IMR-90 (cell line): ENCODE measurements at regions not wholly inside any gene's neighbourhood (a gene's known extent, or its start where the extent isn't known, plus 50 kb on each side); places are given as distances from the start of the nearest gene placed in this dataset.

Experiments used
- ATAC-seq: fragments of 200-7000 bp; cut with Tn5 transposase; 2 replicates; pipeline ENCODE4 v1.9.1; 2020; ENCODE audit warnings: low read depth, mild to moderate bottlenecking, moderate library complexity
- BruUV-seq: library from RNA; stranded (reverse); fragments of 400-500 nt; replicated peaks from 2 replicates; lab custom pipeline; 2021; lab: Mats Ljungman, UMichigan
- CTCF ChIA-PET: fragments of 300-600 bp; formaldehyde crosslinking; extraction: SDS; loops from one replicate; lab custom pipeline; 2021; ENCODE audit warnings: antibody characterized with exemption; lab: Yijun Ruan, JAX
- POLR2A ChIA-PET: fragments of 300-600 bp; sonication (Branson Sonifier 250); formaldehyde crosslinking; loops from one replicate; lab custom pipeline; 2022; ENCODE audit warnings: antibody characterized with exemption; ENCODE audit not compliant: unreplicated experiment; lab: Charles Lee
- DNase-seq: peaks from one replicate; pipeline ENCODE4 v3.0.0; 2013
- H2AFZ ChIP-seq: replicated peaks from 2 replicates; pipeline ENCODE3; 2013; ENCODE audit warnings: low read length, mild to moderate bottlenecking; ENCODE audit not compliant: poor library complexity
- H2AK5ac ChIP-seq: 2 replicates; pipeline ENCODE4 v1.6.1; 2013; ENCODE audit warnings: low read depth, low read length, inconsistent platforms
- H2AK9ac ChIP-seq: replicated peaks from 2 replicates; pipeline ENCODE3; 2013; ENCODE audit warnings: mild to moderate bottlenecking, low read depth, low read length, moderate library complexity; ENCODE audit not compliant: poor library complexity
- H2BK120ac ChIP-seq: 2 replicates; pipeline ENCODE4 v1.6.1; 2013; ENCODE audit warnings: low read depth, low read length, inconsistent platforms
- H2BK15ac ChIP-seq: 3 replicates; pipeline ENCODE4 v1.6.1; 2013; ENCODE audit warnings: low read depth, low read length, inconsistent platforms
- H2BK20ac ChIP-seq: 2 replicates; pipeline ENCODE4 v1.6.1; 2013; ENCODE audit warnings: low read depth, mild to moderate bottlenecking, inconsistent platforms, low read length, moderate library complexity
- H2BK5ac ChIP-seq: 2 replicates; pipeline ENCODE4 v1.6.1; 2013; ENCODE audit warnings: mild to moderate bottlenecking, low read depth, low read length, inconsistent platforms; ENCODE audit not compliant: poor library complexity, severe bottlenecking
- H3K14ac ChIP-seq: replicated peaks from 2 replicates; pipeline ENCODE4 v1.6.1; 2013; ENCODE audit warnings: low read depth, low read length, inconsistent platforms
- H3K18ac ChIP-seq: 2 replicates; pipeline ENCODE4 v1.6.1; 2013; ENCODE audit warnings: low read depth, low read length, control low read depth
- H3K23ac ChIP-seq: 2 replicates; pipeline ENCODE4 v1.6.1; 2013; ENCODE audit warnings: low read depth, low read length, inconsistent platforms
- H3K27ac ChIP-seq: 2 replicates; pipeline ENCODE4 v1.5.1; 2013; ENCODE audit warnings: mild to moderate bottlenecking, control low read depth, low read length; ENCODE audit not compliant: insufficient read depth
- H3K27me3 ChIP-seq: 2 replicates; pipeline ENCODE4 v1.6.1; 2013; ENCODE audit warnings: low read length; ENCODE audit not compliant: control insufficient read depth, insufficient read depth
- H3K36me3 ChIP-seq: 2 replicates; pipeline ENCODE4 v1.6.1; 2013; ENCODE audit warnings: low read length, mixed read lengths; ENCODE audit not compliant: control insufficient read depth, insufficient read depth
- H3K4ac ChIP-seq: 2 replicates; pipeline ENCODE4 v1.6.1; 2013; ENCODE audit warnings: low read depth, low read length, inconsistent platforms
- H3K4me1 ChIP-seq: 2 replicates; pipeline ENCODE4 v1.6.1; 2013; ENCODE audit warnings: low read length, mixed read lengths; ENCODE audit not compliant: control insufficient read depth, insufficient read depth
- H3K4me2 ChIP-seq: 2 replicates; pipeline ENCODE4 v1.6.1; 2013; ENCODE audit warnings: low read depth, mild to moderate bottlenecking, control low read depth, low read length, moderate library complexity
- H3K4me3 ChIP-seq: 2 replicates; pipeline ENCODE4 v1.5.1; 2013; ENCODE audit warnings: low read depth, mild to moderate bottlenecking, control low read depth, low read length, moderate library complexity; ENCODE audit not compliant: insufficient read depth
- H3K56ac ChIP-seq: 2 replicates; pipeline ENCODE4 v1.6.1; 2013; ENCODE audit warnings: low read length, inconsistent platforms; ENCODE audit not compliant: insufficient read depth; ENCODE audit errors: extremely low read depth
- H3K79me1 ChIP-seq, 2 experiments: 2 replicates each; pipeline ENCODE4 v1.6.1; 2013; ENCODE audit warnings: low read length in 2 of 2, inconsistent platforms in 1 of 2, low read depth in 1 of 2
- H3K9ac ChIP-seq: 2 replicates; pipeline ENCODE4 v1.6.1; 2013; ENCODE audit warnings: low read depth, low read length, control low read depth
- H3K9me1 ChIP-seq: 2 replicates; pipeline ENCODE4 v1.6.1; 2013; ENCODE audit warnings: low read length, inconsistent platforms; ENCODE audit not compliant: insufficient read depth
- H3K9me3 ChIP-seq: 2 replicates; pipeline ENCODE4 v1.6.1; 2013; ENCODE audit warnings: low read length; ENCODE audit not compliant: control insufficient read depth, insufficient read depth
- H4K20me1 ChIP-seq: 2 replicates; pipeline ENCODE4 v1.6.1; 2013; ENCODE audit warnings: low read length, inconsistent platforms; ENCODE audit not compliant: insufficient read depth
- H4K5ac ChIP-seq: 2 replicates; pipeline ENCODE4 v1.6.1; 2013; ENCODE audit warnings: mild to moderate bottlenecking, low read depth, low read length, control low read depth
- H4K8ac ChIP-seq, 2 experiments: 2 replicates each; pipeline ENCODE4 v1.6.1; 2013; ENCODE audit warnings: low read depth in 2 of 2, low read length in 2 of 2, control low read depth in 1 of 2, inconsistent platforms in 1 of 2
- H4K91ac ChIP-seq: 2 replicates; pipeline ENCODE4 v1.6.1; 2013; ENCODE audit warnings: low read depth, low read length, inconsistent platforms; ENCODE audit not compliant: insufficient read depth
- CEBPB ChIP-seq: IDR thresholded peaks from 2 replicates; pipeline ENCODE4 v1.6.1; 2012; ENCODE audit warnings: low read depth, low read length, improper control_type of control experiment
- CHD1 ChIP-seq: IDR thresholded peaks from 2 replicates; pipeline ENCODE4 v1.6.1; 2012; ENCODE audit warnings: low read depth, low read length, improper control_type of control experiment
- ELK1 ChIP-seq: fragments of 150-350 bp; IDR thresholded peaks from 2 replicates; pipeline ENCODE4 v1.6.1; 2016; ENCODE audit warnings: low read depth, mild to moderate bottlenecking, low read length, moderate library complexity, borderline replicate concordance
- NFE2L2 ChIP-seq: fragments of 150-350 bp; IDR thresholded peaks from 2 replicates; pipeline ENCODE4 v1.6.1; 2016; ENCODE audit warnings: low read depth, mild to moderate bottlenecking, low read length
- RFX5 ChIP-seq: IDR thresholded peaks from 2 replicates; pipeline ENCODE4 v1.8.0; 2012; ENCODE audit warnings: low read depth, mild to moderate bottlenecking, low read length, moderate library complexity
- WGBS, 2 experiments: methylation state at CpG; one replicate each; pipeline versions ENCODE4 v1.1.5 to v1.1.7; 2013; ENCODE audit warnings: missing lambda C conversion rate in 2 of 2; ENCODE audit not compliant: insufficient read length in 1 of 2; ENCODE audit errors: extremely low coverage in 2 of 2; 5-methylcytosine and 5-hydroxymethylcytosine counted together
- dilution Hi-C: fragments of 300-500 bp; cut with HindIII; formaldehyde crosslinking; loops from one replicate; pipeline ENCODE4 v1.14.3; 2018; ENCODE audit warnings: low sequenced_read_pairs; ENCODE audit not compliant: unreplicated experiment
- in situ Hi-C: fragments of 300-500 bp; cut with MboI; formaldehyde crosslinking; loops from 3 replicates; pipeline ENCODE4 v1.14.3; 2019; ENCODE audit warnings: low sequenced_read_pairs, inconsistent platforms, mixed read lengths
- intact Hi-C: fragments of 100-400 bp; cut with micrococcal nuclease; formaldehyde crosslinking; loops from 2 replicates; pipeline ENCODE4 v1.10.0; 2022

GRCh38 chr20:6606651-6607050 is 160.8 kb upstream of the BMP2 start:
- Histone ChIP-seq H2AFZ (no peak overlapping the region), H2AK5ac (no peak overlapping the region), H3K4ac (no peak overlapping the region), H4K8ac (no peak overlapping the region), H3K27me3 (peaks cover 8% of the 10 kb centered on the region), H3K56ac (no peak overlapping the region), H3K9me1 (no peaks in the 10 kb centered on the region), H4K5ac (no peak overlapping the region), H3K18ac (no peak overlapping the region), H3K79me1 (no peaks in the 10 kb centered on the region), H3K4me3 (no peak overlapping the region), H3K9ac (no peak overlapping the region), H3K9me3 (no peaks in the 10 kb centered on the region), H3K27ac (no peak overlapping the region), H3K23ac (no peak overlapping the region), H2BK5ac (no peak overlapping the region), H4K91ac (no peak overlapping the region), H3K4me2 (no peak overlapping the region), H2BK15ac (no peak overlapping the region), H4K20me1 (no peaks in the 10 kb centered on the region), H2AK9ac (no peak overlapping the region), H2BK120ac (no peak overlapping the region), H3K4me1 (no peaks in the 10 kb centered on the region), H3K36me3 (no peaks in the 10 kb centered on the region), H3K14ac (no peak overlapping the region), H2BK20ac (no peak overlapping the region)
- no peak for ATAC-seq
- DNase-seq: no peak
- intact Hi-C loops (no loop called here), dilution Hi-C loops (no loop called here), in situ Hi-C loops (no loop called here)
- POLR2A ChIA-PET: no interaction called here
- no CpG with 5 or more reads among the region's 3 CpGs for WGBS, 2 experiments
- no TSS peak for BruUV-seq
- no peak for TF ChIP-seq ELK1
- TF ChIP-seq NFE2L2: no peak
- TF ChIP-seq CHD1: no peak
- TF ChIP-seq CEBPB: no peak
- no peak for TF ChIP-seq RFX5
- CTCF ChIA-PET: no interaction called here
